Fibroblast of gingiva (primary cell): ENCODE measurements at regions not wholly inside any gene's neighbourhood (a gene's known extent, or its start where the extent isn't known, plus 50 kb on each side); places are given as distances from the start of the nearest gene placed in this dataset.
"Not testable (repeated sequence)": the region's sequence is repeated elsewhere in the genome, so short reads cannot be mapped to it uniquely, and the experiment has no call there.

ENCODE experiments used
- DNase-seq: peaks from one replicate; pipeline ENCODE4 v3.0.0-alpha.2; 2011; ENCODE audit warnings: low read depth

- DNase-seq: no peak
Observed at GRCh38 chr4:28488021-28488420, 1627.4 kb downstream of the STIM2 start.

GRCh38 chr4:28490669-28491068 is 1630.0 kb downstream of the STIM2 start:
- DNase-seq: no peak

GRCh38 chr4:28505064-28505463 is 1644.4 kb downstream of the STIM2 start:
- no peak for DNase-seq

DNA sequence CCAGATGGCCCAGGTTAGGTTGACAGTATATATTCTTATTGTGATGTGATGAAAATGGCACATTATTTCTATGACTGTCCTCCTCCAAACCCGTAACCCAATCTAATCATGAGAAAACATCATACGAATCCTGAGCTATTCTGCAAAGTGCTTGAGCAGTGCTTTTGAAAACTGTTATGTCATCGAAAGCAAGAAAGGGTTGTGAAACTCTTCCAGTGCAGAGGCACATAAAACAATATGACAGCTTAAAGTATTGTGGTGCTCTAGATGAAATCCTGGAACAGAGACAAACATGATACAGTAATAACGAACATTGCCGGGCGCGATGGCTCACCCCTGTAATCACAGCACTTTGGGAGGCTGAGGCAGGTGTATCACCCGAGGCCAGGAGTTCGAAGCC is 1648.0 kb downstream of the STIM2 start:
- DNase-seq: no peak

- not testable (repeated sequence) for DNase-seq
Observed at GRCh38 chr4:28514766-28515165, 1654.1 kb downstream of the STIM2 start.

- DNase-seq: no peak
Observed at GRCh38 chr4:28518561-28519165, 1658.0 kb downstream of the STIM2 start.

GRCh38 chr4:28523681-28524190 is 1663.1 kb downstream of the STIM2 start:
- DNase-seq: no peak

DNA sequence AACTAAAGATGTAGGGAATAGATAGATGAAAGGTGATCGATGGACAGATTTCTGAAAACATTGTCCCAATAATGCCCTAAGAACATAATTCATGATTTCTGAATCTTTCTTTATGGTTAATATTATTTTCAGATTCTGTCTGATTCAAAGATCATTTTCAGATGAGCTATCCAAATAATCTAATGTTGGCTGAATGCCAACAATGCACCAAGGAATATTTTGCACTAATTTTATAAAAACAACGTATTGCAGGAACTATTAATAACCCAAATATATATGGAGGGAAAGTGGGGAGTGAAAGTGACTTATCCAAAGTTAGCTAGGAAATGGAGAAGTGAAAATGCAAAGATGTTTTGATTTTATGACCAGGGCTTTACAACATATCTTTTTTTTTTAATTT is 1675.5 kb downstream of the STIM2 start:
- no peak for DNase-seq

DNA sequence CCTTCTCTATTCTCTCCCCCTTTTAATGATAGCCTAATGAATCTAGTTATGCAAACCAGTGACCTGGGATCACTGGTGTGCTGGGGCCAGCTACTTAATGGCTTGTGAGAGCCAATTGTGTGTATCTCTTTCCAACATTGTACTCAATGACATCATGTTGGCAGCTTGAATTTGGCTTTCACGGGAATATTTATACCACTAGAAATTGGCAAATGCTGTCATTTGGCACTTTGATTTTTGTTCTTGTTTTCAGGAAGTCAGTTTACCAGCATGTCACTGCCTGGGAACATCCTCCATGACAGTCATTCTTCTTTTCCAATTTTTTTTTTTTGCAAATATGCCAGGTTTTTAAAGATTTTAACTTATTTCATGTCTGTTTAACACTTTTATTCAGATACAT is 1685.3 kb downstream of the STIM2 start:
- DNase-seq: no peak

DNA sequence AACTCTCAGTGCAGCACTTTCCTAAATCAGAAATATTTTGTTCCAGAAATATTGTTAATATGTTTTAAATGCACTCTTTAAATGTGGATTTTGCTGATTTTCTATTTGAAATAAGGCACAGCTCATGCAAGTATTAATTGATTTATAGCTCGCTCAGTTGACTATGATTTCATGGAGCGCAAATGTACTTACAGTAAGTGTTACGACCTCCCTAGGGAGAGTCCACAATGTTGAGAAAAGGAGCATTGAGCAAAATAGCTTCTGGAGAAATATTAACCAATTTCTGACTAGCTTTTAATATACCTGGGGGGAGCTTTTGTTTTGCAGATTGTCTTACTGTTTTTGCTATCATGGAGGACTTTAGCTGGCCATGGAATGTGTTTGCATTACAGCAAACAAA is 1687.5 kb downstream of the STIM2 start:
- DNase-seq: no peak

DNA sequence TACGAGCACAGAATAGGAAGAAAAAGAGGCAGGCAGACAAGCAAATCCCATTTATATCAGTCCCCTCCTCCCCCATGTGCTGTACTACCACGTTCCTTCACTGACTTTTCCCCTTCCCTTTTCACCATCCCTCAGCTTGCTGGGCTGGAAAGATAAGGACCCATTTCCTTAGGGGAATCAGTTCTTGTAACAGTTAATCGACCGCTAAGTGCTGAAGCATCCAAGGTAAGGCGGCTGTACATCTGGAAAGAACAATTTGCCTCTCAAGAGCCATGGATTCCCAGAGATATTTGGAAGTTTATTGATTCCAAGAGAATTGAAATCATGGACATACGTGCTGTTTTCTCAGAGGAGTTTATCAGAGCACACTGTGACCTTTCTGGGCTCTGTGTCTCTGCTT is 1688.0 kb downstream of the STIM2 start:
- DNase-seq: no peak

- DNase-seq: no peak
Observed at GRCh38 chr4:28555866-28556265, 1695.2 kb downstream of the STIM2 start.

DNA sequence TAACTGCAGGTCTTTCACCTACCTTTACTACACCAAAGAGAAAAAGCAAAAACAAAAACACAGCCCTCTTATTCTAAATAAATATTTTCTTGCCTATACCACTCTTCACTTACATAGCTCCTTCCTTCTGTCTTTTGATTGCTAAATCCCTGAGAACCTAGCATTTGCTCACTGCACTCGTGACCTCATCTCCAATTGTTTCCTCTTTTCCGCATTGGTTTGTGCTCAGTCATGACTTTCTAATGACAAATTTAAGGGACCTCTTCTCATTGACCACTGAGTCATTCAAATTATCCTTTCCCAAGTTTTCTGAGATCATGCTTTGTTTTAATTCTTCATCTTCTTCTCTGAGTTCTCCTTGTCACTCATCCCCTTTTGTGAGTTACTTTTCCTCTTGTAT is 1697.1 kb downstream of the STIM2 start:
- DNase-seq: no peak

DNA sequence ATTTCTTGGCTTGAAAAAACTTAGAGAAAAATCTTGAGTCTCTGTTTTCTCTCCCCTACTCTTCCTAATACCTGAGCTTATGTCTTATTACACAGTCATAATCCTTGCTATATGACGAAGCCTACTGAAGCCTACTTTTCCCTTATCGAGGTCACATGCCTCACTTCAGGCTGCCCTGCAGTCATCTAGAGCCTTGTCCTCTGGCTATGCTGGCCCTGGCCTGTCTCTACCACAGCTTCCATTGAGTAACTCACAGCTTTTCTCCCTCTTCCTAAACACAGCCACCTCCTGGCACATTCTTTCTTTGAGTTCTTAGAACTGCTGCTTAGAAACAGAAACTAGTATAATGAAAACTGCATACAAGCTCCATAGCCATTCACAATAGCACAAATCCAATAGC is 1698.3 kb downstream of the STIM2 start:
- DNase-seq: no peak

- DNase-seq: no peak
Observed at GRCh38 chr4:28562913-28563312, 1702.3 kb downstream of the STIM2 start.

- no peak for DNase-seq
Observed at GRCh38 chr4:28565396-28565795, 1704.8 kb downstream of the STIM2 start.

DNA sequence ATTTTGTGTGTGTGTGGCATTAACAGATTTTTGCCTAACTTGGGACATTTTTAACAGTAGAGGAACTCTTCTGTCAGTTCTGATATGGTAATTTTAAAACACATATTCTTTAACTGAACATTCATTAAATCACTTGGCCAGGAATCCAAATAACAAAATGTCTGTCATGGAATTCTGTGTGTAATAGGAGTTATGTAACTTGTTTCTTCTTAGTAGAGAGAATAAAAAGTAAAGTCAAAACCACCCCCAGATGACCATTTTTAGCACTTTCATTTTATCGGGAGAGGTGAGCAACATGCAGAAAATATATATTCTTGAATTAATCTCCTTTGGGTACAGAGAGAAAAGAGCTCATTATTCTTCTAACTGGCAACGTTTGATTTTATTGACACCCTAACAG is 1740.3 kb downstream of the STIM2 start:
- DNase-seq: no peak

GRCh38 chr4:28621591-28621990 is 1761.0 kb downstream of the STIM2 start:
- DNase-seq: no peak

DNA sequence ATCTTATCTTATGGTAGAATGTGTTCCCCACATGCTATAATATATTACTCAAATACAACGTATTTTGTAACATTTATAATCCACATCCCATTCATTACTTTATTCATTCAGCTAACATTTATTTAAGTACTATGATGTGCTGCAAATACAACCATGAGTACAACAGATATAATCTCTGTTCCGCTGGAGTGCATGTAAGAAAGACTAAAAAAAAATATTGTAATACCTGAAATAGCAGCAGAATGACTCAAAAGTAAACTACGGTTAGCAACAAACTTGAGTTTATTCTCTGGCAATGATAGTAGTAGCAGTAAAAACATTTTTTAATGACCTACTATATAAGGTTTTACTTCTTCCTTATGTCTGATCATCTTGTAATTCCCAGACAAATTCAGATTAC is 1776.3 kb downstream of the STIM2 start:
- no peak for DNase-seq

GRCh38 chr4:28639747-28640146 is 1779.1 kb downstream of the STIM2 start:
- no peak for DNase-seq

GRCh38 chr4:28654618-28655017 is 1794.0 kb downstream of the STIM2 start:
- DNase-seq: no peak

GRCh38 chr4:28665306-28665705 is 1804.7 kb downstream of the STIM2 start:
- DNase-seq: no peak

- no peak for DNase-seq
Observed at GRCh38 chr4:28675582-28675981, 1814.9 kb downstream of the STIM2 start.

DNA sequence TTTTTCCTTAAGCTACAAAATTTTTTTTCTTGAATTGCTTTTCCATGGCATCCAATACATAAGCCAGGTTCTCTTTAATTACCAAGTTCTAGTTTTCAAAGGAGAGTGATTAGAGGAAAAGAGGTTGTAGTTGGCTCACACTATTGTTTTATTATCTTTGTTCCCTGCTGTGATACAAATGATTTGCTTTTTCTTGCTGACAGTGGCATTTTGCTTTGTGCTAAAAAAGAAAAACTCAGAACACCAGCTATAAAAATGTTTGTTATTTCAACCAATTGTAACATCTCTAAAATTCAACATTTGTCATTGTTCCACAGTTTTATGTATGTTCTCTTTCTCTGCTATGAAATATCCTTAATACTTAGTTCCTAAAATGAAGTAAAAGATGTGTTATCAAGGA is 1817.2 kb downstream of the STIM2 start:
- no peak for DNase-seq

DNA sequence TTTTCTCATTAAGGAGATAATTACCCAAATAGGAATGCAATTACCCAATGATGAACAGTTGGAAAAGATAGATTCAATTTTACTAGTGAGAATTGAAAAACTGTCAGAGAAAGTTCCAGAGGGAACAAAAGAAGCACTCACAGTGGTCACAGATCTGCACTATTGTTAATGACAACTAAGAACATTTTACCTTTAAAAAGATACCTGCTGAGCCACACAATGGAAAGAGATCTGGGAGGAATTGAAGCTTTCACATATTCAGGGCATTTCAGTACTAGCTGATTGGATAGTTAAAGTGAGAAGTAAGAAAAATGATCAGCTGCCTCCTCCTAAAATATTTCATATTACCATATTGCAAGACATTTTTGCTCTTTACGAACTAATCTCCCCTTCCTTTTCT is 1822.2 kb downstream of the STIM2 start:
- no peak for DNase-seq
